Endodermal cell (in vitro differentiated cells): ENCODE measurements at regions not wholly inside any gene's neighbourhood (a gene's known extent, or its start where the extent isn't known, plus 50 kb on each side); places are given as distances from the start of the nearest gene placed in this dataset.

Experiments used
- DNase-seq: peaks from one replicate; pipeline ENCODE4 v3.0.0-alpha.2; 2017
- H3K27ac ChIP-seq: 2 replicates; pipeline ENCODE4 v1.5.1; 2013; ENCODE audit warnings: mild to moderate bottlenecking, low read depth, low read length, moderate library complexity
- H3K27me3 ChIP-seq: 2 replicates; pipeline ENCODE4 v1.6.1; 2013; ENCODE audit warnings: mild to moderate bottlenecking, low read length, moderate library complexity; ENCODE audit not compliant: insufficient read depth, control insufficient read depth, poor library complexity, severe bottlenecking
- H3K36me3 ChIP-seq: 2 replicates; pipeline ENCODE4 v1.7.0; 2013; ENCODE audit warnings: mild to moderate bottlenecking, low read length, moderate library complexity; ENCODE audit not compliant: control insufficient read depth, insufficient read depth
- H3K4me1 ChIP-seq: one replicate; pipeline ENCODE4 v1.7.0; 2013; ENCODE audit warnings: low read length; ENCODE audit not compliant: control insufficient read depth, insufficient read depth
- H3K4me3 ChIP-seq: 2 replicates; pipeline ENCODE4 v1.5.1; 2013; ENCODE audit warnings: mild to moderate bottlenecking, low read length, moderate library complexity
- H3K9ac ChIP-seq: 2 replicates; pipeline ENCODE4 v1.6.1; 2013; ENCODE audit warnings: mild to moderate bottlenecking, low read length, moderate library complexity; ENCODE audit not compliant: poor library complexity, severe bottlenecking; ENCODE audit errors: extremely low read depth
- H3K9me3 ChIP-seq: 2 replicates; pipeline ENCODE4 v1.6.1; 2013; ENCODE audit warnings: mild to moderate bottlenecking, low read length, moderate library complexity; ENCODE audit not compliant: control insufficient read depth
- H3K27ac Mint-ChIP-seq: 2 replicates; pipeline ENCODE4 v1.8.0; 2020; ENCODE audit warnings: mixed read lengths
- H3K27me3 Mint-ChIP-seq: 2 replicates; pipeline ENCODE4 v1.8.0; 2021; ENCODE audit warnings: mild to moderate bottlenecking, mixed read lengths; ENCODE audit not compliant: insufficient read depth
- H3K36me3 Mint-ChIP-seq: 2 replicates; pipeline ENCODE4 v1.8.0; 2020; ENCODE audit warnings: low read depth, mixed read lengths
- H3K4me1 Mint-ChIP-seq: 2 replicates; pipeline ENCODE4 v1.8.0; 2020; ENCODE audit warnings: mixed read lengths
- H3K4me3 Mint-ChIP-seq: 2 replicates; pipeline ENCODE4 v1.8.0; 2020; ENCODE audit warnings: mild to moderate bottlenecking, moderate library complexity, mixed read lengths
- H3K9me3 Mint-ChIP-seq: 2 replicates; pipeline ENCODE4 v1.8.0; 2020; ENCODE audit warnings: mild to moderate bottlenecking, mixed read lengths
- CTCF ChIP-seq: fragments of 200-600 bp; sonication (generic); conservative IDR thresholded peaks from 2 replicates; pipeline ENCODE4 v1.5.0; 2021; ENCODE audit warnings: antibody characterized with exemption, mild to moderate bottlenecking
- WGBS, 2 experiments: methylation state at CpG; one replicate each; pipeline versions ENCODE4 v1.1.5 to v1.1.7; 2013; ENCODE audit warnings: missing lambda C conversion rate in 2 of 2, mixed read lengths in 1 of 2; ENCODE audit not compliant: insufficient coverage in 1 of 2, insufficient read length in 1 of 2; 5-methylcytosine and 5-hydroxymethylcytosine counted together

- TF ChIP-seq CTCF: no peak
- H3K27me3 ChIP-seq: peaks cover 9% of the 10 kb centered on the region
- H3K9ac ChIP-seq: no peak overlapping the region
- H3K27ac ChIP-seq: no peak overlapping the region
- Mint-ChIP-seq H3K36me3 (no peaks in the 10 kb centered on the region), H3K27ac (no peak overlapping the region), H3K27me3 (peaks cover 10% of the 10 kb centered on the region), H3K9me3 (no peaks in the 10 kb centered on the region), H3K4me3 (no peak overlapping the region), H3K4me1 (peaks cover 9% of the 10 kb centered on the region)
- H3K9me3 ChIP-seq: no peaks in the 10 kb centered on the region
- H3K4me3 ChIP-seq: no peak overlapping the region
- no peaks in the 10 kb centered on the region for H3K4me1 ChIP-seq
- no peak for DNase-seq
- WGBS, 2 experiments: 92 to 100% methylated on average over 1 to 4 of the region's 4 CpGs
- H3K36me3 ChIP-seq: no peaks in the 10 kb centered on the region
Measured at GRCh38 chr4:151908734-151909497, 148.1 kb upstream of the GATB start.

- Mint-ChIP-seq H3K27ac (no peak overlapping the region), H3K4me3 (no peak overlapping the region), H3K27me3 (peaks cover 10% of the 10 kb centered on the region), H3K4me1 (peaks cover 9% of the 10 kb centered on the region), H3K9me3 (no peaks in the 10 kb centered on the region), H3K36me3 (no peaks in the 10 kb centered on the region)
- Histone ChIP-seq H3K4me3 (no peak overlapping the region), H3K9ac (no peak overlapping the region), H3K36me3 (no peaks in the 10 kb centered on the region), H3K4me1 (no peaks in the 10 kb centered on the region), H3K27ac (no peak overlapping the region), H3K9me3 (no peaks in the 10 kb centered on the region), H3K27me3 (peaks cover 9% of the 10 kb centered on the region)
- TF ChIP-seq CTCF: no peak
- 67 to 73% methylated on average over 3 of the region's 3 CpGs for WGBS, 2 experiments
- no peak for DNase-seq
Measured at GRCh38 chr4:151908201-151908600, 147.4 kb upstream of the GATB start.

- Histone ChIP-seq H3K9me3 (no peaks in the 10 kb centered on the region), H3K36me3 (no peaks in the 10 kb centered on the region), H3K27ac (no peak overlapping the region), H3K27me3 (peaks cover 9% of the 10 kb centered on the region), H3K4me3 (no peak overlapping the region), H3K9ac (no peak overlapping the region), H3K4me1 (no peaks in the 10 kb centered on the region)
- no peak for DNase-seq
- H3K4me3 Mint-ChIP-seq: no peak overlapping the region
- peaks cover 11% of the 10 kb centered on the region for H3K9me3 Mint-ChIP-seq
- 64 to 84% methylated on average over 4 of the region's 4 CpGs for WGBS, 2 experiments
- H3K27ac Mint-ChIP-seq: no peak overlapping the region
- TF ChIP-seq CTCF: no peak
- H3K36me3 Mint-ChIP-seq: no peaks in the 10 kb centered on the region
- H3K27me3 Mint-ChIP-seq: peaks cover 10% of the 10 kb centered on the region
- H3K4me1 Mint-ChIP-seq: no peaks in the 10 kb centered on the region
Measured at GRCh38 chr4:151906438-151906837, 145.6 kb upstream of the GATB start.
